H1 (cell line): ENCODE measurements at regions not wholly inside any gene's neighbourhood (a gene's known extent, or its start where the extent isn't known, plus 50 kb on each side); places are given as distances from the start of the nearest gene placed in this dataset.

Experiments used
- CTCF ChIA-PET: fragments of 300-600 bp; sonication (Branson Sonifier 250); formaldehyde crosslinking; loops from one replicate; lab custom pipeline; 2021; ENCODE audit not compliant: partially characterized antibody; lab: Charles Lee
- POLR2A ChIA-PET: fragments of 300-600 bp; sonication (Branson Sonifier 250); formaldehyde crosslinking; loops from one replicate; lab custom pipeline; 2021; ENCODE audit warnings: inconsistent platforms; ENCODE audit not compliant: partially characterized antibody; lab: Charles Lee
- DNase-seq, 2 experiments: peaks; one replicate each; pipeline versions ENCODE4 v3.0.0 to v3.0.0-alpha.2; 2010 to 2022; ENCODE audit warnings: low spot score in 2 of 2, low read depth in 1 of 2, mixed read lengths in 1 of 2
- FAIRE-seq: peaks from 2 replicates; lab custom pipeline; 2011; peaks lifted over from hg19 to GRCh38; lab: Jason Lieb, UNC
- H2AFZ ChIP-seq: 2 replicates; pipeline ENCODE4 v1.8.1; 2012; ENCODE audit warnings: low read length, inconsistent platforms
- H2AK5ac ChIP-seq: 2 replicates; pipeline ENCODE4 v1.6.1; 2013; ENCODE audit warnings: low read depth, low read length
- H2BK120ac ChIP-seq: replicated peaks from 2 replicates; pipeline ENCODE3; 2013; ENCODE audit warnings: low read depth, low read length, inconsistent platforms
- H2BK12ac ChIP-seq: 2 replicates; pipeline ENCODE4 v1.6.1; 2013; ENCODE audit warnings: low read depth, low read length
- H2BK15ac ChIP-seq: 2 replicates; pipeline ENCODE4 v1.6.1; 2013; ENCODE audit warnings: low read length
- H2BK20ac ChIP-seq: 2 replicates; pipeline ENCODE4 v1.6.1; 2013; ENCODE audit warnings: low read length
- H2BK5ac ChIP-seq: 2 replicates; pipeline ENCODE4 v1.6.1; 2013; ENCODE audit warnings: low read depth, low read length
- H3K14ac ChIP-seq: 2 replicates; pipeline ENCODE4 v1.6.1; 2013; ENCODE audit warnings: inconsistent platforms; ENCODE audit not compliant: insufficient read length
- H3K18ac ChIP-seq: 2 replicates; pipeline ENCODE4 v1.6.1; 2013; ENCODE audit warnings: low read length; ENCODE audit errors: extremely low read depth
- H3K23ac ChIP-seq: 2 replicates; pipeline ENCODE4 v1.6.1; 2013; ENCODE audit warnings: inconsistent platforms; ENCODE audit not compliant: insufficient read length
- H3K23me2 ChIP-seq: 2 replicates; pipeline ENCODE4 v1.6.1; 2013; ENCODE audit warnings: low read depth, low read length
- H3K27ac ChIP-seq: 2 replicates; pipeline ENCODE4 v1.6.1; 2011; ENCODE audit warnings: low read depth, low read length, inconsistent platforms
- H3K27me3 ChIP-seq, 4 experiments: replicated peaks in 1 of 4; 1 replicate in 1 of 4; 2 replicates in 3 of 4; pipeline versions ENCODE4 v1.6.1 to v1.8.1; 2011 to 2013; ENCODE audit warnings: low read length in 3 of 4, mild to moderate bottlenecking in 3 of 4, inconsistent platforms in 2 of 4, mixed read lengths in 2 of 4, moderate library complexity in 1 of 4; ENCODE audit not compliant: control insufficient read depth in 3 of 4, insufficient read depth in 3 of 4; ENCODE audit errors: extremely low read depth in 1 of 4
- H3K36me3 ChIP-seq, 4 experiments: 2 replicates each; pipeline versions ENCODE4 v1.6.1 to v1.8.1; 2011 to 2013; ENCODE audit warnings: mild to moderate bottlenecking in 4 of 4, low read length in 3 of 4, moderate library complexity in 2 of 4, control low read depth in 1 of 4, inconsistent platforms in 1 of 4; ENCODE audit not compliant: insufficient read depth in 4 of 4, control insufficient read depth in 2 of 4
- H3K4ac ChIP-seq: replicated peaks from 2 replicates; pipeline ENCODE3; 2013; ENCODE audit warnings: low read length, low read depth, mixed read lengths, inconsistent platforms; ENCODE audit not compliant: insufficient read length
- H3K4me1 ChIP-seq, 4 experiments: replicated peaks in 1 of 4; 1 replicate in 1 of 4; 2 replicates in 3 of 4; pipeline versions ENCODE4 v1.6.1 to v1.8.1; 2011 to 2013; ENCODE audit warnings: low read length in 3 of 4, inconsistent platforms in 2 of 4, mixed read lengths in 1 of 4; ENCODE audit not compliant: insufficient read depth in 4 of 4, control insufficient read depth in 3 of 4
- H3K4me2 ChIP-seq, 2 experiments: 2 replicates each; pipeline versions ENCODE4 v1.6.1 to v1.8.1; 2011 to 2013; ENCODE audit warnings: low read depth in 2 of 2, low read length in 2 of 2, control low read depth in 1 of 2, inconsistent platforms in 1 of 2, mild to moderate bottlenecking in 1 of 2; ENCODE audit not compliant: insufficient read depth in 1 of 2
- H3K4me3 ChIP-seq, 4 experiments: fragments of 200-600, 300-600 bp in 1 of 4; sonication (generic), shearing (Covaris generic), sonication (Bioruptor Twin) in 1 of 4; 2 replicates each; pipeline versions ENCODE4 v1.5.1 to v1.8.1; 2011 to 2016; ENCODE audit warnings: low read length in 4 of 4, low read depth in 3 of 4, control low read depth in 2 of 4, inconsistent platforms in 2 of 4, mild to moderate bottlenecking in 2 of 4, mixed read lengths in 1 of 4, moderate library complexity in 1 of 4; ENCODE audit not compliant: insufficient read depth in 2 of 4; ENCODE audit errors: extremely low read depth in 1 of 4
- H3K56ac ChIP-seq: replicated peaks from 2 replicates; pipeline ENCODE3; 2013; ENCODE audit warnings: low read depth, mild to moderate bottlenecking, mixed read lengths, low read length, inconsistent platforms; ENCODE audit not compliant: insufficient read length
- H3K79me1 ChIP-seq: 2 replicates; pipeline ENCODE4 v1.6.1; 2013; ENCODE audit warnings: low read depth, low read length, control low read depth
- H3K79me2 ChIP-seq, 2 experiments: 2 replicates each; pipeline versions ENCODE4 v1.6.1 to v1.8.1; 2012 to 2013; ENCODE audit warnings: low read length in 2 of 2, mild to moderate bottlenecking in 2 of 2, inconsistent platforms in 1 of 2; ENCODE audit not compliant: insufficient read depth in 2 of 2, control insufficient read depth in 1 of 2
- H3K9ac ChIP-seq, 4 experiments: replicated peaks in 1 of 4; 1 replicate in 1 of 4; 2 replicates in 3 of 4; pipeline versions ENCODE4 v1.6.1 to v1.8.1; 2011 to 2013; ENCODE audit warnings: low read depth in 3 of 4, low read length in 3 of 4, control low read depth in 2 of 4, mild to moderate bottlenecking in 2 of 4, moderate library complexity in 2 of 4, inconsistent platforms in 1 of 4; ENCODE audit errors: extremely low read depth in 1 of 4
- H3K9me3 ChIP-seq, 2 experiments: 2 replicates each; pipeline versions ENCODE4 v1.6.1 to v1.8.1; 2012 to 2013; ENCODE audit warnings: mild to moderate bottlenecking in 2 of 2, moderate library complexity in 2 of 2, control low read depth in 1 of 2, inconsistent platforms in 1 of 2, low read depth in 1 of 2, low read length in 1 of 2, mixed read lengths in 1 of 2; ENCODE audit not compliant: insufficient read depth in 2 of 2
- H4K20me1 ChIP-seq, 2 experiments: replicated peaks in 1 of 2; 2 replicates each; pipeline versions ENCODE3 to v1.8.1; 2011 to 2013; ENCODE audit warnings: inconsistent platforms in 2 of 2, low read length in 2 of 2, mild to moderate bottlenecking in 1 of 2; ENCODE audit not compliant: insufficient read depth in 2 of 2, control insufficient read depth in 1 of 2
- H4K5ac ChIP-seq: 2 replicates; pipeline ENCODE4 v1.6.1; 2013; ENCODE audit warnings: low read length, low read depth, mixed read lengths, inconsistent platforms; ENCODE audit not compliant: insufficient read length
- H4K8ac ChIP-seq: 2 replicates; pipeline ENCODE4 v1.8.0; 2013; ENCODE audit warnings: mild to moderate bottlenecking, moderate library complexity, low read length, inconsistent platforms; ENCODE audit not compliant: insufficient read depth; ENCODE audit errors: extremely low read depth
- H4K91ac ChIP-seq: replicated peaks from 2 replicates; pipeline ENCODE3; 2013; ENCODE audit warnings: low read length, mixed read lengths, inconsistent platforms; ENCODE audit not compliant: insufficient read length
- BACH1 ChIP-seq: IDR thresholded peaks from 2 replicates; pipeline ENCODE4 v1.6.1; 2012; ENCODE audit warnings: low read length, improper control_type of control experiment
- CHD1 ChIP-seq: IDR thresholded peaks from 2 replicates; pipeline ENCODE4 v1.6.1; 2012; ENCODE audit warnings: low read depth, low read length, improper control_type of control experiment
- FOSL1 ChIP-seq: IDR thresholded peaks from 2 replicates; pipeline ENCODE4 v1.6.1; 2011; ENCODE audit warnings: mild to moderate bottlenecking, low read depth, low read length, moderate library complexity; ENCODE audit not compliant: insufficient read depth
- GTF2F1 ChIP-seq: IDR thresholded peaks from 2 replicates; pipeline ENCODE4 v1.6.1; 2012; ENCODE audit warnings: low read depth, low read length, improper control_type of control experiment, borderline replicate concordance
- HDAC2 ChIP-seq, 2 experiments: fragments of 300-600 bp in 1 of 2; sonication (generic) in 1 of 2; IDR thresholded peaks; 2 replicates each; pipeline ENCODE4 v1.6.1; 2011 to 2012; ENCODE audit warnings: low read depth in 2 of 2, low read length in 2 of 2, mild to moderate bottlenecking in 2 of 2, moderate library complexity in 2 of 2, borderline replicate concordance in 1 of 2, inconsistent platforms in 1 of 2
- HDAC6 ChIP-seq: IDR thresholded peaks from one replicate; pipeline ENCODE4 v1.7.1; 2012; ENCODE audit warnings: low read depth, mild to moderate bottlenecking, inconsistent platforms, low read length, moderate library complexity
- POU5F1 ChIP-seq: IDR thresholded peaks from 2 replicates; pipeline ENCODE4 v1.6.1; 2011; ENCODE audit warnings: low read depth, mild to moderate bottlenecking, low read length, moderate library complexity
- RNF2 ChIP-seq: fragments of 200-900, 300-1000 bp; sonication (generic); IDR thresholded peaks from 2 replicates; pipeline ENCODE4 v1.7.1; 2016; ENCODE audit warnings: borderline replicate concordance, low read depth, mild to moderate bottlenecking, antibody characterized with exemption, low read length; ENCODE audit not compliant: poor library complexity, severe bottlenecking; ENCODE audit errors: missing control alignments
- RXRA ChIP-seq: IDR thresholded peaks from 2 replicates; pipeline ENCODE4 v1.6.1; 2011; ENCODE audit warnings: low read depth, mild to moderate bottlenecking, low read length, moderate library complexity; ENCODE audit not compliant: insufficient read depth
- SP1 ChIP-seq: IDR thresholded peaks from 2 replicates; pipeline ENCODE4 v1.6.1; 2011; ENCODE audit warnings: low read depth, low read length
- SP4 ChIP-seq: IDR thresholded peaks from 2 replicates; pipeline ENCODE4 v1.6.1; 2012; ENCODE audit warnings: low read length, inconsistent platforms
- SRF ChIP-seq: IDR thresholded peaks from 2 replicates; pipeline ENCODE4 v1.6.1; 2011; ENCODE audit warnings: mild to moderate bottlenecking, low read depth, low read length, moderate library complexity
- WGBS, 2 experiments: shearing (Covaris generic) in 1 of 2; methylation state at CpG; one replicate each; pipeline versions ENCODE4 v1.1.6 to v1.1.7; 2013 to 2015; ENCODE audit warnings: low lambda C conversion rate in 2 of 2, mixed read lengths in 2 of 2, inconsistent platforms in 1 of 2, low coverage in 1 of 2, missing lambda C conversion rate in 1 of 2; ENCODE audit not compliant: insufficient replicate concordance in 2 of 2, insufficient coverage in 1 of 2, insufficient read length in 1 of 2; ENCODE audit errors: extremely low coverage in 1 of 2, missing lambda C conversion rate in 1 of 2; 5-methylcytosine and 5-hydroxymethylcytosine counted together
- TF ChIP-seq, protein P1 (sequence below): IDR thresholded peaks from 2 replicates; pipeline ENCODE4 v1.6.1; 2012; ENCODE audit warnings: inconsistent platforms

DNA sequence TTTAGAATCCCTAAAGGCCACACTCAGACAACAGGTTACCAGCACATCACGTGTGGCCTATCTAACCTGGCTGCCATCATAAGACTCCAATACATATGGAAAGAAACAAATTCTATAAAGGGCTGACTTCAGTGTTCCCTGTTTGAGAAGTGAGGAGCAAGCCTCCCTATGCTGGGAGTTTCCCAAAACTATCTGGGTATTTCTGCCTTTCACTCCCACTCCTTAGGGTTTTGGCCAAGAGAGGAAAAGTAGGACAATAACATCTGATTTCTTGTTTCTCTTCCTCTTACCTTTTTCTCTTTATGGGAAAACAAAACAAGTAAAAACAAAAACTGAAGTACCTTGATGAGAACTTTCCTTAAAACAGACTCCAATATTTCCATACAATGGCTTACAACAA is 121.5 kb upstream of the COL8A1 start:
- H3K18ac ChIP-seq, result no peak overlapping the region
- H4K20me1 ChIP-seq, result no peaks in the 10 kb centered on the region
- no peaks in the 10 kb centered on the region for H3K27me3 ChIP-seq
- H3K14ac ChIP-seq, result no peak overlapping the region
- H3K4me3 ChIP-seq, result no peak overlapping the region
- no peak overlapping the region for H3K4ac ChIP-seq
- no peak overlapping the region for H4K8ac ChIP-seq
- ChIA-PET CTCF (interaction anchor here (0.7 kb wide), 1 partner anchor 178 kb away, joined by 3 read pairs; no protein-coding TSS in a partner anchor), POLR2A (no interaction called here)
- H4K91ac ChIP-seq, result no peak overlapping the region
- no peaks in the 10 kb centered on the region for H3K4me1 ChIP-seq
- no peak for TF ChIP-seq SRF
- TF ChIP-seq POU5F1, result no peak
- no peak for TF ChIP-seq FOSL1
- TF ChIP-seq RNF2, result no peak
- no peak for TF ChIP-seq HDAC6
- no peak for TF ChIP-seq BACH1
- no peak for TF ChIP-seq RXRA
- TF ChIP-seq, protein P1, sequence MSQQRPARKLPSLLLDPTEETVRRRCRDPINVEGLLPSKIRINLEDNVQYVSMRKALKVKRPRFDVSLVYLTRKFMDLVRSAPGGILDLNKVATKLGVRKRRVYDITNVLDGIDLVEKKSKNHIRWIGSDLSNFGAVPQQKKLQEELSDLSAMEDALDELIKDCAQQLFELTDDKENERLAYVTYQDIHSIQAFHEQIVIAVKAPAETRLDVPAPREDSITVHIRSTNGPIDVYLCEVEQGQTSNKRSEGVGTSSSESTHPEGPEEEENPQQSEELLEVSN, result no peak
- TF ChIP-seq GTF2F1, result no peak
- TF ChIP-seq HDAC2 (IDR thresholded peaks at IDR 0.05; ENCODE audit: borderline replicate concordance in 1 of 2, low read depth in 2 of 2, low read length in 2 of 2), result no peak
- no peak for TF ChIP-seq SP4
- no peak for TF ChIP-seq CHD1
- TF ChIP-seq SP1, result no peak
- no peaks in the 10 kb centered on the region for H3K79me1 ChIP-seq
- H3K23me2 ChIP-seq, result no peaks in the 10 kb centered on the region
- H2BK12ac ChIP-seq, result no peak overlapping the region
- DNase-seq (no peak), FAIRE-seq (no peak)
- no peak overlapping the region for H2BK5ac ChIP-seq
- H4K5ac ChIP-seq, result no peak overlapping the region
- no peak overlapping the region for H2AFZ ChIP-seq
- no peak overlapping the region for H2BK15ac ChIP-seq
- H3K4me2 ChIP-seq, result no peak overlapping the region
- H3K23ac ChIP-seq, result no peak overlapping the region
- 86% methylated on average over 1 of the region's 1 CpG; no CpG with 5 or more reads in 1 of the 2 experiments for WGBS, 2 experiments
- no peaks in the 10 kb centered on the region for H3K79me2 ChIP-seq
- no peak overlapping the region for H2BK120ac ChIP-seq
- no peaks in the 10 kb centered on the region for H3K36me3 ChIP-seq
- no peak overlapping the region for H2AK5ac ChIP-seq
- no peak overlapping the region for H3K56ac ChIP-seq
- no peaks in the 10 kb centered on the region for H3K9me3 ChIP-seq
- H3K27ac ChIP-seq, result no peak overlapping the region
- H2BK20ac ChIP-seq, result no peak overlapping the region
- no peak overlapping the region for H3K9ac ChIP-seq
